H9 (cell line): ENCODE measurements at regions not wholly inside any gene's neighbourhood (a gene's known extent, or its start where the extent isn't known, plus 50 kb on each side); places are given as distances from the start of the nearest gene placed in this dataset.

Source experiments
- DNase-seq: peaks from one replicate; pipeline ENCODE4 v3.0.0-alpha.2; 2017
- H2AFZ ChIP-seq: one replicate; pipeline ENCODE4 v1.6.1; 2013; ENCODE audit warnings: mild to moderate bottlenecking, low read length, control low read depth, moderate library complexity
- H2AK5ac ChIP-seq: 2 replicates; pipeline ENCODE4 v1.6.1; 2013; ENCODE audit warnings: low read length, control low read depth, mixed read lengths; ENCODE audit not compliant: insufficient read length
- H2BK120ac ChIP-seq: one replicate; pipeline ENCODE4 v1.6.1; 2013; ENCODE audit warnings: low read depth, mild to moderate bottlenecking, low read length, control low read depth, inconsistent platforms; ENCODE audit not compliant: poor library complexity, severe bottlenecking
- H2BK12ac ChIP-seq: 2 replicates; pipeline ENCODE4 v1.6.1; 2013; ENCODE audit warnings: low read length, control low read depth, mixed read lengths, low read depth; ENCODE audit not compliant: insufficient read length
- H2BK15ac ChIP-seq: 2 replicates; pipeline ENCODE4 v1.6.1; 2013; ENCODE audit warnings: low read depth, low read length, control low read depth
- H2BK20ac ChIP-seq: one replicate; pipeline ENCODE4 v1.6.1; 2013; ENCODE audit warnings: low read depth, mild to moderate bottlenecking, low read length, control low read depth, inconsistent platforms; ENCODE audit not compliant: poor library complexity, severe bottlenecking
- H2BK5ac ChIP-seq: 2 replicates; pipeline ENCODE4 v1.6.1; 2013; ENCODE audit warnings: low read length, control low read depth, mixed read lengths; ENCODE audit not compliant: insufficient read length
- H3K14ac ChIP-seq: 2 replicates; pipeline ENCODE4 v1.6.1; 2013; ENCODE audit warnings: low read length, control low read depth; ENCODE audit not compliant: insufficient read depth
- H3K18ac ChIP-seq: 2 replicates; pipeline ENCODE4 v1.6.1; 2013; ENCODE audit warnings: low read depth, mild to moderate bottlenecking, mixed read lengths, low read length, control low read depth; ENCODE audit not compliant: insufficient read length
- H3K23ac ChIP-seq: 2 replicates; pipeline ENCODE4 v1.6.1; 2013; ENCODE audit warnings: low read length, control low read depth, mixed read lengths, low read depth; ENCODE audit not compliant: insufficient read length
- H3K23me2 ChIP-seq: 2 replicates; pipeline ENCODE4 v1.6.1; 2013; ENCODE audit warnings: low read depth, mild to moderate bottlenecking, mixed read lengths, low read length, control low read depth; ENCODE audit not compliant: insufficient read length, poor library complexity, severe bottlenecking
- H3K27ac ChIP-seq: 2 replicates; pipeline ENCODE4 v1.5.1; 2013; ENCODE audit warnings: low read length, control low read depth, mixed read lengths, low read depth; ENCODE audit not compliant: insufficient read length
- H3K27me3 ChIP-seq: 2 replicates; pipeline ENCODE4 v1.6.1; 2013; ENCODE audit warnings: low read length, control low read depth, inconsistent platforms; ENCODE audit not compliant: insufficient read depth
- H3K4ac ChIP-seq: 2 replicates; pipeline ENCODE4 v1.6.1; 2013; ENCODE audit warnings: low read depth, mild to moderate bottlenecking, control low read depth, inconsistent platforms, low read length, moderate library complexity
- H3K4me1 ChIP-seq: 2 replicates; pipeline ENCODE4 v1.6.1; 2013; ENCODE audit warnings: low read length, control low read depth, inconsistent platforms; ENCODE audit not compliant: insufficient read depth
- H3K4me2 ChIP-seq: 2 replicates; pipeline ENCODE4 v1.6.1; 2013; ENCODE audit warnings: low read length, control low read depth, mixed read lengths; ENCODE audit not compliant: insufficient read length, insufficient read depth
- H3K56ac ChIP-seq: 2 replicates; pipeline ENCODE4 v1.6.1; 2013; ENCODE audit warnings: low read depth, mild to moderate bottlenecking, mixed read lengths, low read length, control low read depth; ENCODE audit not compliant: insufficient read length
- H3K79me1 ChIP-seq: 2 replicates; pipeline ENCODE4 v1.6.1; 2013; ENCODE audit warnings: low read depth, mild to moderate bottlenecking, moderate library complexity, low read length, control low read depth, inconsistent platforms; ENCODE audit not compliant: insufficient read depth, poor library complexity, severe bottlenecking
- H3K79me2 ChIP-seq: 2 replicates; pipeline ENCODE4 v1.6.1; 2013; ENCODE audit warnings: low read length, control low read depth, inconsistent platforms; ENCODE audit not compliant: insufficient read depth
- H3K9ac ChIP-seq: 2 replicates; pipeline ENCODE4 v1.6.1; 2013; ENCODE audit warnings: low read length, control low read depth, mixed read lengths; ENCODE audit not compliant: insufficient read length; ENCODE audit errors: extremely low read depth
- H3K9me3 ChIP-seq: one replicate; pipeline ENCODE4 v1.6.1; 2013; ENCODE audit warnings: low read depth, low read length, inconsistent platforms; ENCODE audit not compliant: control insufficient read depth
- H3T11ph ChIP-seq: one replicate; pipeline ENCODE4 v1.6.1; 2013; ENCODE audit warnings: mild to moderate bottlenecking, low read length, control low read depth, inconsistent platforms
- H4K20me1 ChIP-seq: one replicate; pipeline ENCODE4 v1.6.1; 2013; ENCODE audit not compliant: control insufficient read depth, insufficient read length, insufficient read depth
- H4K5ac ChIP-seq: 2 replicates; pipeline ENCODE4 v1.6.1; 2013; ENCODE audit warnings: low read depth, mild to moderate bottlenecking, mixed read lengths, low read length, control low read depth; ENCODE audit not compliant: insufficient read length
- H4K8ac ChIP-seq: replicated peaks from 2 replicates; pipeline ENCODE4 v1.6.1; 2013; ENCODE audit warnings: low read length, control low read depth, mixed read lengths, low read depth; ENCODE audit not compliant: insufficient read length
- H4K91ac ChIP-seq: 2 replicates; pipeline ENCODE4 v1.6.1; 2013; ENCODE audit warnings: low read depth, mild to moderate bottlenecking, moderate library complexity, mixed read lengths, low read length, control low read depth; ENCODE audit not compliant: insufficient read length
- H3K27ac Mint-ChIP-seq, 3 experiments: 2 replicates in 2 of 3; 3 replicates in 1 of 3; pipeline ENCODE4 v1.8.0; 2020 to 2021; ENCODE audit warnings: mixed read lengths in 3 of 3, mild to moderate bottlenecking in 1 of 3, moderate library complexity in 1 of 3
- H3K27me3 Mint-ChIP-seq: 2 replicates; pipeline ENCODE4 v1.8.0; 2021; ENCODE audit warnings: low read depth, mild to moderate bottlenecking, moderate library complexity, mixed read lengths
- H3K36me3 Mint-ChIP-seq, 3 experiments: 2 replicates in 2 of 3; 3 replicates in 1 of 3; pipeline ENCODE4 v1.8.0; 2020 to 2021; ENCODE audit warnings: low read depth in 3 of 3, mixed read lengths in 3 of 3; ENCODE audit not compliant: insufficient read depth in 1 of 3
- H3K4me1 Mint-ChIP-seq, 2 experiments: 2 replicates each; pipeline ENCODE4 v1.8.0; 2020; ENCODE audit warnings: mixed read lengths in 2 of 2
- H3K4me3 Mint-ChIP-seq, 2 experiments: 2 replicates in 1 of 2; 3 replicates in 1 of 2; pipeline ENCODE4 v1.8.0; 2020 to 2021; ENCODE audit warnings: mild to moderate bottlenecking in 2 of 2, mixed read lengths in 2 of 2, moderate library complexity in 1 of 2
- H3K9me3 Mint-ChIP-seq, 2 experiments: 2 replicates in 1 of 2; 3 replicates in 1 of 2; pipeline ENCODE4 v1.8.0; 2020; ENCODE audit warnings: mild to moderate bottlenecking in 2 of 2, mixed read lengths in 2 of 2, moderate library complexity in 1 of 2
- WGBS: extraction: QIAGEN DNeasy Blood & Tissue Kit; methylation state at CpG from one replicate; pipeline ENCODE4 v1.1.7; 2013; ENCODE audit warnings: missing lambda C conversion rate, low lambda C conversion rate, mixed read lengths; ENCODE audit not compliant: insufficient read length; ENCODE audit errors: extremely low coverage; 5-methylcytosine and 5-hydroxymethylcytosine counted together
- TF ChIP-seq, protein P1 (sequence below): fragments of 200-600 bp; sonication (generic); conservative IDR thresholded peaks from 3 replicates; pipeline ENCODE4 v1.8.0; 2021; ENCODE audit warnings: antibody characterized with exemption, mild to moderate bottlenecking

GRCh38 chr4:178271386-178271785 is 829.1 kb upstream of the AGA start:
- no peak overlapping the region for H3K4me3 Mint-ChIP-seq
- Histone ChIP-seq H3K27me3 (no peaks in the 10 kb centered on the region), H2AFZ (no peak overlapping the region), H3K4me1 (no peaks in the 10 kb centered on the region), H3K79me2 (no peaks in the 10 kb centered on the region), H4K91ac (no peak overlapping the region), H4K8ac (no peak overlapping the region), H3T11ph (no peak overlapping the region), H3K23me2 (no peaks in the 10 kb centered on the region), H3K23ac (no peak overlapping the region), H2BK15ac (no peak overlapping the region), H2BK20ac (no peak overlapping the region), H3K14ac (no peak overlapping the region), H3K56ac (no peak overlapping the region), H3K79me1 (no peaks in the 10 kb centered on the region), H3K4me2 (no peak overlapping the region), H3K4ac (no peak overlapping the region), H2BK120ac (no peak overlapping the region), H3K9ac (no peak overlapping the region), H4K5ac (no peak overlapping the region), H4K20me1 (no peaks in the 10 kb centered on the region), H2BK12ac (no peak overlapping the region), H3K9me3 (no peaks in the 10 kb centered on the region), H3K27ac (no peak overlapping the region), H2BK5ac (no peak overlapping the region), H3K18ac (no peak overlapping the region), H2AK5ac (no peak overlapping the region)
- H3K4me1 Mint-ChIP-seq = peaks cover 0 to 11% of the 10 kb centered on the region in 2 experiments; a peak in 3 of 4 replicates
- peak overlapping the region in 2 of 3 experiments; percentile 36 to 48; a peak in 3 of 7 replicates for H3K27ac Mint-ChIP-seq
- TF ChIP-seq, protein P1, sequence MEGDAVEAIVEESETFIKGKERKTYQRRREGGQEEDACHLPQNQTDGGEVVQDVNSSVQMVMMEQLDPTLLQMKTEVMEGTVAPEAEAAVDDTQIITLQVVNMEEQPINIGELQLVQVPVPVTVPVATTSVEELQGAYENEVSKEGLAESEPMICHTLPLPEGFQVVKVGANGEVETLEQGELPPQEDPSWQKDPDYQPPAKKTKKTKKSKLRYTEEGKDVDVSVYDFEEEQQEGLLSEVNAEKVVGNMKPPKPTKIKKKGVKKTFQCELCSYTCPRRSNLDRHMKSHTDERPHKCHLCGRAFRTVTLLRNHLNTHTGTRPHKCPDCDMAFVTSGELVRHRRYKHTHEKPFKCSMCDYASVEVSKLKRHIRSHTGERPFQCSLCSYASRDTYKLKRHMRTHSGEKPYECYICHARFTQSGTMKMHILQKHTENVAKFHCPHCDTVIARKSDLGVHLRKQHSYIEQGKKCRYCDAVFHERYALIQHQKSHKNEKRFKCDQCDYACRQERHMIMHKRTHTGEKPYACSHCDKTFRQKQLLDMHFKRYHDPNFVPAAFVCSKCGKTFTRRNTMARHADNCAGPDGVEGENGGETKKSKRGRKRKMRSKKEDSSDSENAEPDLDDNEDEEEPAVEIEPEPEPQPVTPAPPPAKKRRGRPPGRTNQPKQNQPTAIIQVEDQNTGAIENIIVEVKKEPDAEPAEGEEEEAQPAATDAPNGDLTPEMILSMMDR = no peak
- no peak for DNase-seq
- WGBS = no CpG with 5 or more reads among the region's 6 CpGs
- H3K27me3 Mint-ChIP-seq = no peaks in the 10 kb centered on the region
- peaks cover 1 to 20% (median 9%) of the 10 kb centered on the region in 3 experiments; a peak in 6 of 7 replicates for H3K36me3 Mint-ChIP-seq
- peaks cover 5% of the 10 kb centered on the region in 2 experiments; a peak in 2 of 5 replicates for H3K9me3 Mint-ChIP-seq
